Suprapubic skin (tissue), 4 donors: ENCODE measurements at regions not wholly inside any gene's neighbourhood (a gene's known extent, or its start where the extent isn't known, plus 50 kb on each side); places are given as distances from the start of the nearest gene placed in this dataset.

ENCODE experiments used
- DNase-seq, 2 donors: peaks; one replicate each; pipeline ENCODE4 v3.0.0-alpha.2; 2019; ENCODE audit warnings: low spot score in 2 of 2
- H3K27ac ChIP-seq: fragments of 200-600 bp; sonication (generic); one replicate; pipeline ENCODE4 v1.5.1; 2019
- H3K27me3 ChIP-seq: fragments of 200-600 bp; sonication (generic); one replicate; pipeline ENCODE4 v1.5.1; 2019
- H3K36me3 ChIP-seq: fragments of 200-600 bp; sonication (generic); one replicate; pipeline ENCODE4 v1.5.1; 2019
- H3K4me1 ChIP-seq: fragments of 200-600 bp; sonication (generic); one replicate; pipeline ENCODE4 v1.5.1; 2019
- H3K4me3 ChIP-seq: fragments of 200-600 bp; sonication (generic); one replicate; pipeline ENCODE4 v1.5.1; 2019; ENCODE audit warnings: mild to moderate bottlenecking
- H3K9me3 ChIP-seq: fragments of 200-600 bp; sonication (generic); one replicate; pipeline ENCODE4 v1.5.1; 2019
- EP300 ChIP-seq: sonication (generic); formaldehyde crosslinking; IDR thresholded peaks from one replicate; pipeline ENCODE4 v1.6.1; 2017; ENCODE audit warnings: antibody characterized with exemption
- POLR2A ChIP-seq, 2 donors: fragments of 450-650 bp; IDR thresholded peaks; one replicate each; pipeline ENCODE4 v1.6.1; 2017; ENCODE audit warnings: antibody characterized with exemption in 2 of 2, mild to moderate bottlenecking in 2 of 2, moderate library complexity in 2 of 2
- POLR2AphosphoS5 ChIP-seq, 3 donors: sonication (generic); formaldehyde crosslinking; IDR thresholded peaks; one replicate each; pipeline ENCODE4 v1.6.1; 2017; ENCODE audit warnings: antibody characterized with exemption in 3 of 3
- WGBS: methylation state at CpG from one replicate; pipeline ENCODE4 v1.1.5; 2018; 5-methylcytosine and 5-hydroxymethylcytosine counted together
- TF ChIP-seq, protein P1 (sequence below), 2 donors: fragments of 200-600 bp in 1 of 2; fragments of 450-650 bp in 1 of 2; sonication (generic) in 1 of 2; IDR thresholded peaks; one replicate each; pipeline ENCODE4 v1.5.1; 2016 to 2019; ENCODE audit warnings: antibody characterized with exemption in 2 of 2, mild to moderate bottlenecking in 1 of 2, moderate library complexity in 1 of 2

DNA sequence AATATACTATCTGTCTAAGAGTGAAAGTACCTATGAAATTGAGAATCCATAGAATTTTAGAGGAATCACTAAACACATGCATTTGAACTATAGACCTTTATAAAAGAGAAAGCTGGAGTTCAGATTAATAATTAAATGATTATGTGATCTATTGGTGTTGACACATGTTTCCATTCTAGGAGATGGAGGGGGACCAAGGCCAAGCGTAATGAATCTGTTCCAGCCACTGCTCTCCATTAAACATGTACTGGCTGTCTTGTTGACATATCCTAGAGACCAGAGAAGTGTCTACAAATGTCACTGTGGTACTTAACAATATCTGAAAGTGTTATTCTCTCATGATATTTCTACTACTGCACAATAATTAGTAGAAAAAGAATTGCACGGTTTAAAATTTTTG, 432.4 kb downstream of the BMP2 start:
- Histone ChIP-seq H3K4me1 (no peaks in the 10 kb centered on the region), H3K36me3 (no peaks in the 10 kb centered on the region), H3K9me3 (no peaks in the 10 kb centered on the region), H3K27me3 (no peaks in the 10 kb centered on the region), H3K27ac (no peak overlapping the region), H3K4me3 (no peak overlapping the region)
- TF ChIP-seq, protein P1, sequence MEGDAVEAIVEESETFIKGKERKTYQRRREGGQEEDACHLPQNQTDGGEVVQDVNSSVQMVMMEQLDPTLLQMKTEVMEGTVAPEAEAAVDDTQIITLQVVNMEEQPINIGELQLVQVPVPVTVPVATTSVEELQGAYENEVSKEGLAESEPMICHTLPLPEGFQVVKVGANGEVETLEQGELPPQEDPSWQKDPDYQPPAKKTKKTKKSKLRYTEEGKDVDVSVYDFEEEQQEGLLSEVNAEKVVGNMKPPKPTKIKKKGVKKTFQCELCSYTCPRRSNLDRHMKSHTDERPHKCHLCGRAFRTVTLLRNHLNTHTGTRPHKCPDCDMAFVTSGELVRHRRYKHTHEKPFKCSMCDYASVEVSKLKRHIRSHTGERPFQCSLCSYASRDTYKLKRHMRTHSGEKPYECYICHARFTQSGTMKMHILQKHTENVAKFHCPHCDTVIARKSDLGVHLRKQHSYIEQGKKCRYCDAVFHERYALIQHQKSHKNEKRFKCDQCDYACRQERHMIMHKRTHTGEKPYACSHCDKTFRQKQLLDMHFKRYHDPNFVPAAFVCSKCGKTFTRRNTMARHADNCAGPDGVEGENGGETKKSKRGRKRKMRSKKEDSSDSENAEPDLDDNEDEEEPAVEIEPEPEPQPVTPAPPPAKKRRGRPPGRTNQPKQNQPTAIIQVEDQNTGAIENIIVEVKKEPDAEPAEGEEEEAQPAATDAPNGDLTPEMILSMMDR (IDR thresholded peaks at IDR 0.05): no peak
- TF ChIP-seq EP300: no peak
- TF ChIP-seq POLR2AphosphoS5 (IDR thresholded peaks at IDR 0.05): no peak
- no peak for TF ChIP-seq POLR2A (IDR thresholded peaks at IDR 0.05)
- 71% methylated on average over 2 of the region's 2 CpGs for WGBS
- DNase-seq: no peak

DNA sequence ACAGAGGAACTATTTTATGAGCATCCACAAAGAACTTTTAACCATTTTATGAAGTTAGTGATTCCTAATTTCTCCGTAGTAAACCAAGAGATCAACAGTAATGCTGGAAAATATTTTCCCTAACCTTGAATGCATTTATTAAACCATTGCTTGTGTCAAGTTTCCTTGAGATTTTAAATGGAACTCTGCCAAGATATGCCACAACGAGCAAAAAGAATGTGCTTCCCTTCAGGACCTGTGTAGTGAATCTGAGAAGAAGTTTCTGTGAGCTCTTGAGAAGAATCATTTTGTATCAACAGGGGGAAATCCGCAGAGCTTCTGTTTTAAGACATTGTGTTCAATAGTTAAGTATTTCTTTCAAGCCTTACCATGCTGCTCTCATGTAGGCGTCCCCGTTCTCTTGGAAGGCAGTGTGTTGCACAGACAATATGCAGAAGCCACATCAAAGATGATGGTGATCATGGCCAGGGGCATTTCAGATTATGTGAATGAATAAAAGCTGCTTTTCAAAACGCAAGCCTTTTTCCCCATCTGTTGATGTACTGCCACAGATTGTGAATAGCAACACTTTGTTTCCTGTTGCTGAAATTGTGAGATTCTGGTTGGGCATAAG, 439.8 kb downstream of the BMP2 start:
- Histone ChIP-seq H3K36me3 (no peaks in the 10 kb centered on the region), H3K27ac (no peak overlapping the region), H3K27me3 (no peaks in the 10 kb centered on the region), H3K9me3 (peaks cover 5% of the 10 kb centered on the region), H3K4me1 (no peaks in the 10 kb centered on the region), H3K4me3 (no peak overlapping the region)
- no peak for DNase-seq
- whole genome bisulfite sequencing: 34% methylated on average over 6 of the region's 6 CpGs
- TF ChIP-seq POLR2A (IDR thresholded peaks at IDR 0.05) (no peak), EP300 (no peak), POLR2AphosphoS5 (IDR thresholded peaks at IDR 0.05) (no peak)
- TF ChIP-seq, protein P1 (IDR thresholded peaks at IDR 0.05): no peak

DNA sequence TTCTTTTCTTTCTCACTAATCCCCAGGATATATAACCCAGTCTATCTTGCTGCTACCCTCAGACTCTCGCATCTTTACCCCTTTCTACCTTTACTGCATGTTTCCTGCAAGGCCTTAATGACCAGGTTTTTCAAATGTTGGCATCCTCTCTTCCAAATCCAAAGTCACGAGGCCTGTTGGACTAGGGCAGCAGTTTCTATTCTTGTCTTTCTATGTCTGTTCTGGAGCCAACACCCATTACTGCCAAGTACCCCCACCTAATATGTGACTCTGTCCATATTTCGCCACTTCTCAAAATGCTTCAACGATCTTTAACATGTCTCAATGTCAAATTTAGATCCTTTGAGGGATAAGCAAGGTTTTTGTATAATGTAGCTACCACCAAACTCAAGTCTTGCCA, 443.4 kb downstream of the BMP2 start:
- WGBS: 76% methylated on average over 4 of the region's 4 CpGs
- no peak for TF ChIP-seq POLR2AphosphoS5 (IDR thresholded peaks at IDR 0.05)
- no peak for TF ChIP-seq EP300
- TF ChIP-seq POLR2A (IDR thresholded peaks at IDR 0.05): no peak
- TF ChIP-seq, protein P1 (IDR thresholded peaks at IDR 0.05): no peak
- no peak overlapping the region for H3K4me3 ChIP-seq

DNA sequence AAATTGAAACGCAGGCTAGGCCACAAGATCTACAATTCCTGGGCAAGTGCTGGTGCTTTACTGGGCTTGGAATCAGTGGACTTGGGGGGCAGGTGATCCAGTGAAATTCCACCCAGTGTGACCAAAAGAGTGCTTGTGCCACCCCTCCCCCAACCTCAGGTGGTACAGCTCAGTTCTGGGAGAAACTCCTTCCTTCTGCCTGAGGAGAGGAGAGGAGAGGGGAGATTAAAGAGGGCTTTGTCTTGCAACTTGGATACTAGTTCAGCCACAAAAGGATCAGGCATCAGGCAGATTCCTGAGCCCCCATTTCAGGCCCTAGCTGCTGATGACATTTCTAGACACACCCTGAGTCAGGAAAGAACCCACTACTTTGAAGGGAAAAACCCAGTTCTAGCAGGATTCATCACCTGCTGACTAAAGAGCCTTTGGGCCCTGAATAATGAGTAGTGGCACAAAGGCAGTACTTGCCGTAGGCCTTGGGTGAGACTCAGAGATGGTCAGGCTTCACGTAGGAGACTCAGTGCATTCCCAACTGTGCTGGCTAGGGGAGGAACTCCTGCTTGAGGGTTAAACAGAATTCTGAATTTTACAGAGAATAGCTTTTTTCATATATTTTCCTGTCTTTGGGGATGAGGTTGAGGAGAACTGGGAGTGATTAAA, 446.7 kb downstream of the BMP2 start:
- Histone ChIP-seq H3K27ac (no peak overlapping the region), H3K9me3 (no peaks in the 10 kb centered on the region), H3K4me3 (no peak overlapping the region), H3K27me3 (no peaks in the 10 kb centered on the region), H3K4me1 (no peaks in the 10 kb centered on the region), H3K36me3 (no peaks in the 10 kb centered on the region)
- WGBS: 59% methylated on average over 3 of the region's 3 CpGs
- DNase-seq: no peak
- TF ChIP-seq POLR2AphosphoS5 (IDR thresholded peaks at IDR 0.05): no peak
- TF ChIP-seq, protein P1 (IDR thresholded peaks at IDR 0.05): no peak
- TF ChIP-seq POLR2A (IDR thresholded peaks at IDR 0.05): no peak
- TF ChIP-seq EP300: no peak

More for the DNA sequence above, 443.4 kb downstream of the BMP2 start:
- DNase-seq: no peak
- H3K9me3 ChIP-seq: peaks cover 5% of the 10 kb centered on the region
- no peaks in the 10 kb centered on the region for H3K36me3 ChIP-seq
- H3K27ac ChIP-seq: no peak overlapping the region
- no peaks in the 10 kb centered on the region for H3K4me1 ChIP-seq
- H3K27me3 ChIP-seq: no peaks in the 10 kb centered on the region

DNA sequence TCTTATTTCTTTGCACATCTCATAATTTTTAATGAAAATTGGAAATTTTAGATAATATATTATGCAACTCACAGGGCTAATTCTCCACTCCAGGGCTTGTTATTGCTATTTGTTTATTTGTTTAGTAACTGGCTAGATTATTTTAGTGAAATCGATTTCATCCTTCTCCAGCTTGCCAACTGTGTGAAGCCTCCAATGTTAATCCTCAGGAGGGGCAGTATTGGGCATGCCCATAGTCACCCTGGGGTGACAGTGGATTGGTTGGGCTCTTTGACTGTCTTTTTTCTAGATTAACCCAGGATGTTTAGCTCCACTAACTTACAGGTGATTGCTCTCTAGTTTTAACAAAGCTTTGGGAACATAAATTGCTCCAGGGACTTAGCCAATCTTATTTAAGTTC, 450.1 kb downstream of the BMP2 start:
- Histone ChIP-seq H3K4me1 (no peaks in the 10 kb centered on the region), H3K27ac (no peak overlapping the region), H3K27me3 (no peaks in the 10 kb centered on the region), H3K36me3 (no peaks in the 10 kb centered on the region), H3K4me3 (no peak overlapping the region), H3K9me3 (no peaks in the 10 kb centered on the region)
- DNase-seq: no peak
- WGBS: 60% methylated on average over 1 of the region's 1 CpG
- TF ChIP-seq, protein P1 (IDR thresholded peaks at IDR 0.05): no peak
- TF ChIP-seq EP300 (no peak), POLR2A (IDR thresholded peaks at IDR 0.05) (no peak), POLR2AphosphoS5 (IDR thresholded peaks at IDR 0.05) (no peak)
